Natural killer cell (primary cell): ENCODE measurements at regions not wholly inside any gene's neighbourhood (a gene's known extent, or its start where the extent isn't known, plus 50 kb on each side); places are given as distances from the start of the nearest gene placed in this dataset.
A peak's percentile ranks its signal among the peaks of the same experiment; 100 is the strongest.
"Not testable (repeated sequence)": the region's sequence is repeated elsewhere in the genome, so short reads cannot be mapped to it uniquely, and the experiment has no call there.

Experiments used
- ATAC-seq, 3 donors: fragments of 150-1000 bp in 2 of 3; fragments of 200-7000 bp in 1 of 3; cut with Tn5 transposase; 1 replicate in 1 of 3; 2 replicates in 2 of 3; pipeline ENCODE4 v1.10.0; 2021; ENCODE audit warnings: mild to moderate bottlenecking in 2 of 3, moderate library complexity in 2 of 3
- DNase-seq, 2 donors: peaks; one replicate each; pipeline versions ENCODE4 v3.0.0 to v3.0.0-alpha.2; 2013 to 2021; ENCODE audit warnings: mixed read lengths in 1 of 2
- H3K27ac ChIP-seq: one replicate; pipeline ENCODE4 v1.5.1; 2013; ENCODE audit warnings: mild to moderate bottlenecking, low read length
- H3K27me3 ChIP-seq: one replicate; pipeline ENCODE4 v1.6.1; 2013; ENCODE audit warnings: low read length; ENCODE audit not compliant: control insufficient read depth, insufficient read depth
- H3K36me3 ChIP-seq: one replicate; pipeline ENCODE4 v1.6.1; 2013; ENCODE audit warnings: low read length; ENCODE audit not compliant: control insufficient read depth, insufficient read depth
- H3K4me1 ChIP-seq: one replicate; pipeline ENCODE4 v1.6.1; 2013; ENCODE audit warnings: low read length; ENCODE audit not compliant: control insufficient read depth, insufficient read depth
- H3K4me3 ChIP-seq: one replicate; pipeline ENCODE4 v1.5.1; 2013; ENCODE audit warnings: low read length
- H3K9me3 ChIP-seq: one replicate; pipeline ENCODE4 v1.6.1; 2013; ENCODE audit warnings: low read length; ENCODE audit not compliant: control insufficient read depth, insufficient read depth
- H3K27ac Mint-ChIP-seq, 2 donors: one replicate each; pipeline ENCODE4 v1.8.0; 2022; ENCODE audit warnings: mild to moderate bottlenecking in 2 of 2, mixed read lengths in 2 of 2, moderate library complexity in 1 of 2
- H3K27me3 Mint-ChIP-seq, 2 donors: one replicate each; pipeline ENCODE4 v1.8.0; 2022; ENCODE audit warnings: low read depth in 2 of 2, mixed read lengths in 2 of 2
- H3K36me3 Mint-ChIP-seq: one replicate; pipeline ENCODE4 v1.8.0; 2022; ENCODE audit warnings: mixed read lengths
- H3K4me1 Mint-ChIP-seq, 2 donors: one replicate each; pipeline ENCODE4 v1.8.0; 2022; ENCODE audit warnings: mixed read lengths in 2 of 2
- H3K4me3 Mint-ChIP-seq: one replicate; pipeline ENCODE4 v1.8.0; 2022; ENCODE audit warnings: mild to moderate bottlenecking, moderate library complexity, mixed read lengths
- H3K9me3 Mint-ChIP-seq, 2 donors: one replicate each; pipeline ENCODE4 v1.8.0; 2022; ENCODE audit warnings: mixed read lengths in 2 of 2
- WGBS: methylation state at CpG from one replicate; pipeline ENCODE4 v1.1.7; 2013; ENCODE audit warnings: missing lambda C conversion rate; ENCODE audit not compliant: insufficient coverage; 5-methylcytosine and 5-hydroxymethylcytosine counted together
- intact Hi-C: fragments of 100-400 bp; cut with micrococcal nuclease; formaldehyde crosslinking; loops from one replicate; pipeline ENCODE4 v1.14.2; 2022

- H3K9me3 Mint-ChIP-seq, H3K27ac Mint-ChIP-seq, intact Hi-C loops, H3K4me1 Mint-ChIP-seq, H3K36me3 ChIP-seq, H3K27me3 ChIP-seq, H3K4me3 Mint-ChIP-seq, H3K9me3 ChIP-seq, H3K27me3 Mint-ChIP-seq, ATAC-seq, H3K4me1 ChIP-seq, H3K27ac ChIP-seq, DNase-seq, H3K4me3 ChIP-seq, H3K36me3 Mint-ChIP-seq: not testable (repeated sequence)
- WGBS, result no CpG with 5 or more reads among the region's 2 CpGs
These were observed 742.5 kb downstream of the SPATA31A1 start for GRCh38 chr9:40097992-40098391.

- H3K27me3 ChIP-seq, intact Hi-C loops, H3K4me1 ChIP-seq, H3K27me3 Mint-ChIP-seq, H3K4me3 ChIP-seq, H3K36me3 ChIP-seq, H3K9me3 ChIP-seq, H3K4me1 Mint-ChIP-seq, H3K9me3 Mint-ChIP-seq, H3K36me3 Mint-ChIP-seq, H3K27ac ChIP-seq: not testable (repeated sequence)
- Mint-ChIP-seq H3K4me3 (peak overlapping the region; percentile 95), H3K27ac (peak overlapping the region; percentile 83 to 85)
- peak; percentile 61 to 77 (median 70) for ATAC-seq
- WGBS, result no CpG with 5 or more reads among the region's 71 CpGs
- peak in 1 of 2 donors; percentile 39 for DNase-seq
These were observed 750.7 kb downstream of the SPATA31A1 start for GRCh38 chr9:40106003-40106782.

DNA sequence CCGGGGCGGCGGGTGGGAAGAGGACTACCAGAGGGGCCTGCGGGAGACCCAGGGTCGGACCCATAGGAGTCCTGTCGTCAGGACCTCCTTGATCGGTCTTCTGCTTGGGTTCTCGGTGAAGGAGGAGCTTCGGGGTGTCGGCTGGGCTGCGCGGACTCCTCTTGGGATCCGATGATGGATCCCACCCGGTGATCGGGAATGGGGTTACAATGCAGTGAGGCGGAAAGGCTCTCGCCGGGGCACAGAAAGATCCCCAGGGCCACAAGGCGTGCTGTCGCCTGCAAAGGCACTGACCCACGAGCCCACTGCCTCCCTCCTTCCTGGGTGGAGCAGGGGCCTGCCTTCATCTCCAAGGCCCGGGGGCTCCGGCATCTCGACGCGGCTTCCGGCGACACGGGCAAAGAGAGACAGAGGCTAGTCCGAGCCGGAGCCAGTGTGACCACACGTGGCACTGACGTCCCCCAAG lies 751.3 kb downstream of the SPATA31A1 start:
- H3K9me3 ChIP-seq, H3K9me3 Mint-ChIP-seq, H3K4me3 Mint-ChIP-seq, H3K36me3 Mint-ChIP-seq, H3K27ac ChIP-seq, H3K4me1 ChIP-seq, intact Hi-C loops, H3K27me3 ChIP-seq, ATAC-seq, H3K4me1 Mint-ChIP-seq, H3K36me3 ChIP-seq, H3K27me3 Mint-ChIP-seq, H3K27ac Mint-ChIP-seq, DNase-seq, H3K4me3 ChIP-seq: not testable (repeated sequence)
- no CpG with 5 or more reads among the region's 33 CpGs for WGBS

DNA sequence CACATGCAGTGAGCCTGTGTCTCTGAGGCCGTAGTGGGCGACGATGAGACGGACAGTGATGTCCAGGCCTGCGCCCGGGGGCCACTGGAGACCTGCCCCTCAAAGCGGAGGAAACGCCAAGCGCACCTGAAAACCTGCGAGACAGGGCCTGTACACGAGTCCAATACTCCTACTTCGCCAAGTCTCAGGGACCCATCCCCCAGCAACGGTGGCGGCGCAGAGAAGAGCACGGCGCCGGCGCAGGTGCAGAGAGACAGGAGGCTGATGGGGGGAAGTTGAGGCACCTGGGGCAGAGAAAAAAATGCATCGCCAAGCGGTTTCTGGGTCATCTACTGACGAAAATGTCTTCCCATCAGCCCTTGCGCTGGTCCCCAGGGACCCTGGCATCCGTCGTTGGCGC lies 751.8 kb downstream of the SPATA31A1 start:
- H3K27ac Mint-ChIP-seq, H3K36me3 ChIP-seq, DNase-seq, H3K36me3 Mint-ChIP-seq, H3K27ac ChIP-seq, H3K4me3 Mint-ChIP-seq, H3K4me3 ChIP-seq, H3K27me3 ChIP-seq, intact Hi-C loops, ATAC-seq, H3K27me3 Mint-ChIP-seq, H3K9me3 Mint-ChIP-seq, H3K4me1 Mint-ChIP-seq, H3K9me3 ChIP-seq, H3K4me1 ChIP-seq: not testable (repeated sequence)
- no CpG with 5 or more reads among the region's 26 CpGs for WGBS

DNA sequence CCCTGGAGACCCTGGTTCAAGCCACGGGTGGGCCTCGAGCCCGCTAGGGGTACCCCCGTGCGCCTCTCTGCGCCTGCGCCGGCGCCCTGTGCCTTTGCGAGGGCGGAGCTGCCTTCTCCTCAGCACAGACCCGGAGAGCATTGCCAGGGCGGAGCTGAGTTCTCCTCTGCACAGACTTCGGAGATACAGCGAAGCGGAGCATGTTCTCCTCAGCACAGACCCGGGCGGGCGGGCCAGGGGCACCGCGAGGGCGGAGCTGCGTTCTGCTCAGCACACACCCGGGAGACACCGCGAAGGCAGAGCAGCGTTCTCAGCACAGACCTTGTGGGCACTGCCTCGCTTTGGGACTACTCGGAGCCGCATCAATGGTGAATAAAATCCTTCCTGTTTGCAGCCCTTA lies 753.0 kb downstream of the SPATA31A1 start:
- H3K4me1 Mint-ChIP-seq, H3K27ac Mint-ChIP-seq, H3K36me3 Mint-ChIP-seq, H3K27me3 ChIP-seq, H3K27ac ChIP-seq, H3K36me3 ChIP-seq, intact Hi-C loops, H3K4me3 ChIP-seq, H3K4me1 ChIP-seq, H3K27me3 Mint-ChIP-seq, H3K9me3 ChIP-seq, DNase-seq, H3K9me3 Mint-ChIP-seq, H3K4me3 Mint-ChIP-seq: not testable (repeated sequence)
- ATAC-seq, result peak in 2 of 3 donors; percentile 26 to 29
- no CpG with 5 or more reads among the region's 30 CpGs for WGBS

DNA sequence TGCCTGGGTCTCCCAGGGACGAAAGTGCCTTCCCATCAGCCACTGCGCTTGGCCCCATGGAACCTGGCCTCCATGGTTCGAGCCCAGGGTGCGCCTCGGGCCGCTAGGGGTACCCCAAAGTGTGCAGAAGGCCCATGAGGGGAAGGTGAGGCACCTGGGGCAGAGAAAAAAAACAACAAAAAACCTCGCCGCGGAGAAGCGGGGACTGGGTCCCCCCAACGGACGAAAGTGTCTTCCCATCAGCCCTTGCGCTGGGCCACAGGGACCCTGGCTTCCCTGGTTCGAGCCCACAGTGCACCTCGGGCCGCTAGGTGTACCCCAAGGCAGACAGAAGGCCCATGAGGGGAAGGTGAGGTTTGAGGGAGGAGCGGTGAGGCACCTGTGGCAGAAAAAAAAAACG lies 755.3 kb downstream of the SPATA31A1 start:
- H3K9me3 Mint-ChIP-seq, H3K27me3 ChIP-seq, H3K36me3 Mint-ChIP-seq, intact Hi-C loops, ATAC-seq, H3K4me1 ChIP-seq, H3K9me3 ChIP-seq, H3K27ac Mint-ChIP-seq, H3K36me3 ChIP-seq, H3K27ac ChIP-seq, H3K4me1 Mint-ChIP-seq, H3K4me3 ChIP-seq, H3K27me3 Mint-ChIP-seq: not testable (repeated sequence)
- no CpG with 5 or more reads among the region's 18 CpGs for WGBS
- peak in 1 of 2 donors; percentile 0 for DNase-seq
- peak overlapping the region; percentile 13 for H3K4me3 Mint-ChIP-seq

DNA sequence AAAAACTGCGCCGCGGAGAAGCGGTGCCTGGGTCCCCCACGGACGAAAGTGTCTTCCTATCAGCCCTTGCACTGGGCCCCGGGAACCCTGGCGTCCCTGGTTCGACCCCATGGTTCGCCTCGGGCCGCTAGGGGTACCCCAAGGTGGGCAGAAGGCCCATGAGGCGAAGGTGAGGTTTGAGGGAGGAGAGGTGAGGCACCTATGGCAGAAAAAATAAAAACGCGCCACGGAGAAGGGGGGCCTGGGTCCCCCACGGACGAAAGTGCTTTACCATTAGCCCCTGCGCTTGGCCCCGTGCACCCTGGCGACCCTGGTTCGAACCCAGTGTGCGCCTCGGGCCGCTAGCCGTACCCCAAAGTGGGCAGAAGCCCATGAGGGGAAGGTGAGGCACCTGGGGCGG lies 756.1 kb downstream of the SPATA31A1 start:
- H3K27me3 ChIP-seq, H3K4me1 ChIP-seq, H3K9me3 ChIP-seq, H3K9me3 Mint-ChIP-seq, H3K27ac Mint-ChIP-seq, H3K4me3 Mint-ChIP-seq, intact Hi-C loops, H3K36me3 Mint-ChIP-seq, H3K27ac ChIP-seq, H3K36me3 ChIP-seq, ATAC-seq, H3K4me3 ChIP-seq, H3K4me1 Mint-ChIP-seq, H3K27me3 Mint-ChIP-seq: not testable (repeated sequence)
- peak in 1 of 2 donors; percentile 1 for DNase-seq
- no CpG with 5 or more reads among the region's 27 CpGs for WGBS

GRCh38 chr9:40130598-40130997 lies 775.1 kb downstream of the SPATA31A1 start:
- H3K4me1 Mint-ChIP-seq, H3K27ac ChIP-seq, H3K36me3 Mint-ChIP-seq, DNase-seq, H3K27me3 ChIP-seq, H3K9me3 ChIP-seq, H3K27me3 Mint-ChIP-seq, H3K4me3 ChIP-seq, H3K36me3 ChIP-seq, intact Hi-C loops, H3K9me3 Mint-ChIP-seq, ATAC-seq, H3K27ac Mint-ChIP-seq, H3K4me3 Mint-ChIP-seq, H3K4me1 ChIP-seq: not testable (repeated sequence)
- WGBS, result no CpG with 5 or more reads among the region's 1 CpG
